ENCODE measurements at regions not wholly inside any gene's neighbourhood (a gene's known extent, or its start where the extent isn't known, plus 50 kb on each side); places are given as distances from the start of the nearest gene placed in this dataset.

GRCh38 chr14:89486961-89487360 lies 69.9 kb upstream of the FOXN3 start:
- no peak overlapping the region for H3K27ac Mint-ChIP-seq
- no peak overlapping the region for H3K4me3 Mint-ChIP-seq
- H3K36me3 Mint-ChIP-seq, result peaks cover 4% of the 10 kb centered on the region
- DNase-seq (ENCODE audit: extremely low spot score, unreplicated experiment), result no peak
- TF ChIP-seq CTCF (conservative IDR thresholded peaks at IDR 0.05), result no peak
- H3K9me3 Mint-ChIP-seq, result no peaks in the 10 kb centered on the region
- H3K4me1 Mint-ChIP-seq (ENCODE audit: unreplicated experiment), result peaks cover 17% of the 10 kb centered on the region
- H3K27me3 Mint-ChIP-seq, result no peaks in the 10 kb centered on the region

- H3K9me3 Mint-ChIP-seq, result no peaks in the 10 kb centered on the region
- no peak for TF ChIP-seq CTCF (conservative IDR thresholded peaks at IDR 0.05)
- H3K4me1 Mint-ChIP-seq (ENCODE audit: unreplicated experiment), result peaks cover 17% of the 10 kb centered on the region
- H3K36me3 Mint-ChIP-seq, result peaks cover 4% of the 10 kb centered on the region
- DNase-seq (ENCODE audit: extremely low spot score, unreplicated experiment), result no peak
- no peaks in the 10 kb centered on the region for H3K27me3 Mint-ChIP-seq
- H3K4me3 Mint-ChIP-seq, result no peak overlapping the region
- H3K27ac Mint-ChIP-seq, result no peak overlapping the region
These were observed 69.5 kb upstream of the FOXN3 start for GRCh38 chr14:89486505-89486904.

GRCh38 chr14:89485264-89485663 lies 68.2 kb upstream of the FOXN3 start:
- Mint-ChIP-seq H3K27ac (no peak overlapping the region), H3K36me3 (peaks cover 4% of the 10 kb centered on the region), H3K9me3 (no peaks in the 10 kb centered on the region), H3K4me3 (no peak overlapping the region), H3K4me1 (ENCODE audit: unreplicated experiment) (peaks cover 13% of the 10 kb centered on the region), H3K27me3 (no peaks in the 10 kb centered on the region)
- TF ChIP-seq CTCF (conservative IDR thresholded peaks at IDR 0.05), result no peak
- DNase-seq (ENCODE audit: extremely low spot score, unreplicated experiment), result no peak

- Mint-ChIP-seq H3K36me3 (peaks cover 4% of the 10 kb centered on the region), H3K27me3 (no peaks in the 10 kb centered on the region), H3K9me3 (no peaks in the 10 kb centered on the region), H3K27ac (no peak overlapping the region), H3K4me3 (no peak overlapping the region), H3K4me1 (ENCODE audit: unreplicated experiment) (peaks cover 5% of the 10 kb centered on the region)
- DNase-seq (ENCODE audit: extremely low spot score, unreplicated experiment), result no peak
- TF ChIP-seq CTCF (conservative IDR thresholded peaks at IDR 0.05), result no peak
These were observed 67.2 kb upstream of the FOXN3 start for GRCh38 chr14:89484051-89484844.

- no peaks in the 10 kb centered on the region for H3K27me3 Mint-ChIP-seq
- no peak overlapping the region for H3K4me3 Mint-ChIP-seq
- no peak overlapping the region for H3K27ac Mint-ChIP-seq
- H3K4me1 Mint-ChIP-seq (ENCODE audit: unreplicated experiment), result no peaks in the 10 kb centered on the region
- no peak for DNase-seq (ENCODE audit: extremely low spot score, unreplicated experiment)
- peaks cover 8% of the 10 kb centered on the region for H3K36me3 Mint-ChIP-seq
- no peak for TF ChIP-seq CTCF (conservative IDR thresholded peaks at IDR 0.05)
- H3K9me3 Mint-ChIP-seq, result no peaks in the 10 kb centered on the region
These were observed 64.2 kb upstream of the FOXN3 start for GRCh38 chr14:89481196-89481595.
